ENCODE measurements at regions not wholly inside any gene's neighbourhood (a gene's known extent, or its start where the extent isn't known, plus 50 kb on each side); places are given as distances from the start of the nearest gene placed in this dataset.

- TF ChIP-seq CTCF (IDR thresholded peaks at IDR 0.05): peak; percentile 79
- no peak for TF ChIP-seq ZFX (IDR thresholded peaks at IDR 0.05; ENCODE audit: borderline replicate concordance)
Measured at GRCh38 chr1:73674945-73675561, 522.9 kb downstream of the LRRIQ3 start.

All from 22Rv1 (cell line).